KMS-11 (cell line): ENCODE measurements at regions not wholly inside any gene's neighbourhood (a gene's known extent, or its start where the extent isn't known, plus 50 kb on each side); places are given as distances from the start of the nearest gene placed in this dataset.

Source experiments
- H2AFZ ChIP-seq: fragments of 200-600 bp; sonication (generic); 2 replicates; pipeline ENCODE4 v1.6.1; 2016; ENCODE audit warnings: antibody characterized with exemption, mixed run types, low read depth
- H3K27ac ChIP-seq: fragments of 200-600 bp; sonication (generic); 2 replicates; pipeline ENCODE4 v1.6.1; 2016; ENCODE audit warnings: mild to moderate bottlenecking, mixed run types
- H3K27me3 ChIP-seq: fragments of 200-600 bp; sonication (generic); 2 replicates; pipeline ENCODE4 v1.6.1; 2017; ENCODE audit warnings: mild to moderate bottlenecking, low read depth, mixed run types, moderate library complexity; ENCODE audit not compliant: insufficient read depth
- H3K36me3 ChIP-seq: fragments of 200-600 bp; sonication (generic); 2 replicates; pipeline ENCODE4 v1.6.1; 2017; ENCODE audit warnings: mild to moderate bottlenecking, mixed run types; ENCODE audit not compliant: insufficient read depth
- H3K4me1 ChIP-seq: fragments of 200-600 bp; sonication (generic); 2 replicates; pipeline ENCODE4 v1.6.1; 2016; ENCODE audit warnings: mild to moderate bottlenecking, low read depth, mixed run types; ENCODE audit not compliant: poor library complexity, severe bottlenecking
- H3K4me2 ChIP-seq: fragments of 200-600 bp; sonication (generic); 2 replicates; pipeline ENCODE4 v1.7.0; 2016; ENCODE audit warnings: mild to moderate bottlenecking, mixed run types
- H3K4me3 ChIP-seq: fragments of 200-600 bp; sonication (generic); IDR thresholded peaks from 2 replicates; pipeline ENCODE4 v1.6.1; 2017; ENCODE audit warnings: low read depth, low read length, mixed read lengths; ENCODE audit not compliant: insufficient read depth
- H3K79me2 ChIP-seq: fragments of 200-600 bp; sonication (generic); 2 replicates; pipeline ENCODE4 v1.6.1; 2016; ENCODE audit warnings: low read depth, mixed run types; ENCODE audit not compliant: insufficient read depth
- H3K9ac ChIP-seq: fragments of 200-600 bp; sonication (generic); 2 replicates; pipeline ENCODE4 v1.6.1; 2016; ENCODE audit warnings: mild to moderate bottlenecking, mixed run types
- H4K20me1 ChIP-seq: fragments of 200-600 bp; sonication (generic); 2 replicates; pipeline ENCODE4 v1.6.1; 2016; ENCODE audit warnings: mild to moderate bottlenecking, mixed run types; ENCODE audit not compliant: insufficient read depth
- TF ChIP-seq, protein P1 (sequence below): fragments of 200-600 bp; sonication (generic); conservative IDR thresholded peaks from 2 replicates; pipeline ENCODE4 v1.6.1; 2017; ENCODE audit warnings: low read depth, mild to moderate bottlenecking, antibody characterized with exemption, low read length, moderate library complexity, mixed read lengths

- no peaks in the 10 kb centered on the region for H3K79me2 ChIP-seq
- no peak overlapping the region for H2AFZ ChIP-seq
- no peaks in the 10 kb centered on the region for H4K20me1 ChIP-seq
- no peak overlapping the region for H3K4me2 ChIP-seq
- no peaks in the 10 kb centered on the region for H3K4me1 ChIP-seq
- H3K9ac ChIP-seq = no peak overlapping the region
- H3K4me3 ChIP-seq = no peak overlapping the region
- H3K27ac ChIP-seq = no peak overlapping the region
- H3K36me3 ChIP-seq = no peaks in the 10 kb centered on the region
- no peaks in the 10 kb centered on the region for H3K27me3 ChIP-seq
- TF ChIP-seq, protein P1, sequence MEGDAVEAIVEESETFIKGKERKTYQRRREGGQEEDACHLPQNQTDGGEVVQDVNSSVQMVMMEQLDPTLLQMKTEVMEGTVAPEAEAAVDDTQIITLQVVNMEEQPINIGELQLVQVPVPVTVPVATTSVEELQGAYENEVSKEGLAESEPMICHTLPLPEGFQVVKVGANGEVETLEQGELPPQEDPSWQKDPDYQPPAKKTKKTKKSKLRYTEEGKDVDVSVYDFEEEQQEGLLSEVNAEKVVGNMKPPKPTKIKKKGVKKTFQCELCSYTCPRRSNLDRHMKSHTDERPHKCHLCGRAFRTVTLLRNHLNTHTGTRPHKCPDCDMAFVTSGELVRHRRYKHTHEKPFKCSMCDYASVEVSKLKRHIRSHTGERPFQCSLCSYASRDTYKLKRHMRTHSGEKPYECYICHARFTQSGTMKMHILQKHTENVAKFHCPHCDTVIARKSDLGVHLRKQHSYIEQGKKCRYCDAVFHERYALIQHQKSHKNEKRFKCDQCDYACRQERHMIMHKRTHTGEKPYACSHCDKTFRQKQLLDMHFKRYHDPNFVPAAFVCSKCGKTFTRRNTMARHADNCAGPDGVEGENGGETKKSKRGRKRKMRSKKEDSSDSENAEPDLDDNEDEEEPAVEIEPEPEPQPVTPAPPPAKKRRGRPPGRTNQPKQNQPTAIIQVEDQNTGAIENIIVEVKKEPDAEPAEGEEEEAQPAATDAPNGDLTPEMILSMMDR = no peak
Measured at GRCh38 chr4:14518136-14518535, 484.1 kb upstream of the CPEB2 start.

GRCh38 chr4:14520171-14520570, 482.1 kb upstream of the CPEB2 start:
- no peaks in the 10 kb centered on the region for H3K27me3 ChIP-seq
- TF ChIP-seq, protein P1 = no peak
- H4K20me1 ChIP-seq = no peaks in the 10 kb centered on the region
- H3K79me2 ChIP-seq = no peaks in the 10 kb centered on the region
- no peak overlapping the region for H3K4me3 ChIP-seq
- H3K4me2 ChIP-seq = no peak overlapping the region
- no peak overlapping the region for H3K27ac ChIP-seq
- H3K36me3 ChIP-seq = no peaks in the 10 kb centered on the region
- no peak overlapping the region for H2AFZ ChIP-seq
- H3K9ac ChIP-seq = no peak overlapping the region
- H3K4me1 ChIP-seq = no peaks in the 10 kb centered on the region

DNA sequence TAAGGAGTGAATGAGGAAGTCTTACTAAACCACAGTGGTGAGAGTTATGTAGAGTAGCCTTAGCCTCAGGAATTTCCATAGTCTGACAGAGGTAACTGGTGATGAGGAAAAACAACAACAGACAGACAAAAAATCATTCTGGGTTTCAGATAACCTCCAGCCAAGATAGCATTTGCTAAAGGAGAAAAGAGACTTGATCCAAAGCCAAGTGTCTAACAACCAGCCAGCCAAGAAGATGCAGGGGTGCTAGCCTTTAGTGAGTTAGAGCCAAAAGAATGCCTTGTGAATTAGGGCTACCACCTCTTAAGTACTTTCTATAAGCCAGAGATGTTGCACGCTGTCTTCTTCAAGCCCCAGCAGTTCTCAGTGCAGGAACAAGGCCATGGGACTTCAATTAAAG, 478.0 kb upstream of the CPEB2 start:
- H3K79me2 ChIP-seq = no peaks in the 10 kb centered on the region
- no peak overlapping the region for H3K9ac ChIP-seq
- no peak overlapping the region for H3K4me2 ChIP-seq
- no peak overlapping the region for H2AFZ ChIP-seq
- H3K27me3 ChIP-seq = no peaks in the 10 kb centered on the region
- no peaks in the 10 kb centered on the region for H3K36me3 ChIP-seq
- no peak overlapping the region for H3K27ac ChIP-seq
- no peaks in the 10 kb centered on the region for H3K4me1 ChIP-seq
- TF ChIP-seq, protein P1 = no peak
- no peaks in the 10 kb centered on the region for H4K20me1 ChIP-seq
- no peak overlapping the region for H3K4me3 ChIP-seq

DNA sequence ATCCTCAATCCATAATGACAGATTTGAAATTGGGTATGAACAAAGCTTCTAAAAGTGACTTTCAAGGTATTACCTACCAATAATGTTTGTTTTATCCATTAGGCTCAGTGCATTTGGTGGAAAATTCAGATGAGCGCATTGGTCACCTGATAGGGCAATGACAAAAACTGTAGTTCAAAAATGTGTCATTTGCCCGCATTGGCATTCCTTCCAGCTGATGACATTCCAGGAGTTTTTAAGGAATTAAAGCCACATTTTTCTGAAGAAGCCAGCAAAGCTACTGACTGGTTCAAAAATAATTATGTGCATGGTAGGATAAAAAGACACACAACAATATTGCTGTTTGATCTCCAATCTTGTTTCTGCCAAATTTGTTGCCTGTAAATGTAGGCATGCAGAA, 473.4 kb upstream of the CPEB2 start:
- H3K27ac ChIP-seq = no peak overlapping the region

More for the DNA sequence above, 473.4 kb upstream of the CPEB2 start:
- H3K4me3 ChIP-seq = no peak overlapping the region
- H3K4me2 ChIP-seq = no peak overlapping the region
- H4K20me1 ChIP-seq = no peaks in the 10 kb centered on the region
- TF ChIP-seq, protein P1 = no peak
- H2AFZ ChIP-seq = no peak overlapping the region
- H3K9ac ChIP-seq = no peak overlapping the region
- peaks cover 6% of the 10 kb centered on the region for H3K4me1 ChIP-seq
- no peaks in the 10 kb centered on the region for H3K79me2 ChIP-seq
- H3K27me3 ChIP-seq = no peaks in the 10 kb centered on the region
- no peaks in the 10 kb centered on the region for H3K36me3 ChIP-seq
